ENCODE measurements at regions not wholly inside any gene's neighbourhood (a gene's known extent, or its start where the extent isn't known, plus 50 kb on each side); places are given as distances from the start of the nearest gene placed in this dataset.

DNA sequence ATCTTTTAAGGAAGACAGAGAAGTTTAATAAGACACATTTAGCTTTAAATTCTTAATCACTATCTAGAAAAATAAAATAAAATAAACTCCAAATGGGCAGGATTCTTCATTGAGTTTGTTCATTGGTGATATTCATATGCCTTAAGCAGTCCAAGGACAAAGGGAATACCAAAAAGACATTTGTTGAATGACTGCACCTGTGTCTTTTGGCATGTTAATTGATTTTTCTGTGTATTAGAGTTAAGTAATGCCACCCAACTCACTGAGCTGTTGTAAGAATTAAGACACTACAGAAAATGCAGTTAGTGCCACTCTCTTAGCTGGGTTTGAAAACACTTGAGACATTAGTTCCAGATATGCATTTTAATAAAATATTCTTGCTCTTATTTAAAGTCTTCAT lies 683.6 kb upstream of the ROBO1 start:
- TF ChIP-seq, protein P1, sequence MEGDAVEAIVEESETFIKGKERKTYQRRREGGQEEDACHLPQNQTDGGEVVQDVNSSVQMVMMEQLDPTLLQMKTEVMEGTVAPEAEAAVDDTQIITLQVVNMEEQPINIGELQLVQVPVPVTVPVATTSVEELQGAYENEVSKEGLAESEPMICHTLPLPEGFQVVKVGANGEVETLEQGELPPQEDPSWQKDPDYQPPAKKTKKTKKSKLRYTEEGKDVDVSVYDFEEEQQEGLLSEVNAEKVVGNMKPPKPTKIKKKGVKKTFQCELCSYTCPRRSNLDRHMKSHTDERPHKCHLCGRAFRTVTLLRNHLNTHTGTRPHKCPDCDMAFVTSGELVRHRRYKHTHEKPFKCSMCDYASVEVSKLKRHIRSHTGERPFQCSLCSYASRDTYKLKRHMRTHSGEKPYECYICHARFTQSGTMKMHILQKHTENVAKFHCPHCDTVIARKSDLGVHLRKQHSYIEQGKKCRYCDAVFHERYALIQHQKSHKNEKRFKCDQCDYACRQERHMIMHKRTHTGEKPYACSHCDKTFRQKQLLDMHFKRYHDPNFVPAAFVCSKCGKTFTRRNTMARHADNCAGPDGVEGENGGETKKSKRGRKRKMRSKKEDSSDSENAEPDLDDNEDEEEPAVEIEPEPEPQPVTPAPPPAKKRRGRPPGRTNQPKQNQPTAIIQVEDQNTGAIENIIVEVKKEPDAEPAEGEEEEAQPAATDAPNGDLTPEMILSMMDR (IDR thresholded peaks at IDR 0.05), result no peak
- TF ChIP-seq, protein P2, sequence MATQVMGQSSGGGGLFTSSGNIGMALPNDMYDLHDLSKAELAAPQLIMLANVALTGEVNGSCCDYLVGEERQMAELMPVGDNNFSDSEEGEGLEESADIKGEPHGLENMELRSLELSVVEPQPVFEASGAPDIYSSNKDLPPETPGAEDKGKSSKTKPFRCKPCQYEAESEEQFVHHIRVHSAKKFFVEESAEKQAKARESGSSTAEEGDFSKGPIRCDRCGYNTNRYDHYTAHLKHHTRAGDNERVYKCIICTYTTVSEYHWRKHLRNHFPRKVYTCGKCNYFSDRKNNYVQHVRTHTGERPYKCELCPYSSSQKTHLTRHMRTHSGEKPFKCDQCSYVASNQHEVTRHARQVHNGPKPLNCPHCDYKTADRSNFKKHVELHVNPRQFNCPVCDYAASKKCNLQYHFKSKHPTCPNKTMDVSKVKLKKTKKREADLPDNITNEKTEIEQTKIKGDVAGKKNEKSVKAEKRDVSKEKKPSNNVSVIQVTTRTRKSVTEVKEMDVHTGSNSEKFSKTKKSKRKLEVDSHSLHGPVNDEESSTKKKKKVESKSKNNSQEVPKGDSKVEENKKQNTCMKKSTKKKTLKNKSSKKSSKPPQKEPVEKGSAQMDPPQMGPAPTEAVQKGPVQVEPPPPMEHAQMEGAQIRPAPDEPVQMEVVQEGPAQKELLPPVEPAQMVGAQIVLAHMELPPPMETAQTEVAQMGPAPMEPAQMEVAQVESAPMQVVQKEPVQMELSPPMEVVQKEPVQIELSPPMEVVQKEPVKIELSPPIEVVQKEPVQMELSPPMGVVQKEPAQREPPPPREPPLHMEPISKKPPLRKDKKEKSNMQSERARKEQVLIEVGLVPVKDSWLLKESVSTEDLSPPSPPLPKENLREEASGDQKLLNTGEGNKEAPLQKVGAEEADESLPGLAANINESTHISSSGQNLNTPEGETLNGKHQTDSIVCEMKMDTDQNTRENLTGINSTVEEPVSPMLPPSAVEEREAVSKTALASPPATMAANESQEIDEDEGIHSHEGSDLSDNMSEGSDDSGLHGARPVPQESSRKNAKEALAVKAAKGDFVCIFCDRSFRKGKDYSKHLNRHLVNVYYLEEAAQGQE (IDR thresholded peaks at IDR 0.05; ENCODE audit: insufficient read depth in 1 of 2, low read depth in 2 of 2, low read length in 1 of 2), result no peak
- no peak for TF ChIP-seq TCF7L2 (IDR thresholded peaks at IDR 0.05; ENCODE audit: low read depth, low read length)

Data from Panc1 (cell line).